ENCODE measurements at regions not wholly inside any gene's neighbourhood (a gene's known extent, or its start where the extent isn't known, plus 50 kb on each side); places are given as distances from the start of the nearest gene placed in this dataset.

DNA sequence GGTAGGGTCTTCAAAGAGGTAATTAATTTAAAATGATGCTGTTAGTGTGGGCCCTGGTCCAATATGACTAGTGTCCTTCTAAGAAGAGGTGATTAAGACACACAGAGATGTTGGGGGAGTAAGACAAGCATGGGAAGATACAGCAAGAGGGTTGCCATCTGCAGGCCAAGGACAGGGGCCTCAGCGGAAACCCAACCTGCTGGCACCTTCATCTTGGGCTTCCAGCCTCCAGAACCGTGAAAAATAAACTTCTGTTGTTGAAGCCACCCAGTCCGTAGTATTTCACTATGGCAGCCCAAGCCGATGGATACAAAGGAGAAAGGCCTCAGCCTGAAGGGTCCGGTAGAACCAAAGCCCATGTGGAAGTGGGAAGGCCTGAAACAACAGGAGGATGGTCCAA, 161.7 kb upstream of the UBE2E1 start:
- Mint-ChIP-seq H3K4me1 (peaks cover 22% of the 10 kb centered on the region), H3K4me3 (no peak overlapping the region), H3K9me3 (no peaks in the 10 kb centered on the region), H3K27me3 (ENCODE audit: low read depth) (no peaks in the 10 kb centered on the region), H3K27ac (no peak overlapping the region), H3K36me3 (ENCODE audit: low read depth) (no peaks in the 10 kb centered on the region)
- TF ChIP-seq, protein P1, sequence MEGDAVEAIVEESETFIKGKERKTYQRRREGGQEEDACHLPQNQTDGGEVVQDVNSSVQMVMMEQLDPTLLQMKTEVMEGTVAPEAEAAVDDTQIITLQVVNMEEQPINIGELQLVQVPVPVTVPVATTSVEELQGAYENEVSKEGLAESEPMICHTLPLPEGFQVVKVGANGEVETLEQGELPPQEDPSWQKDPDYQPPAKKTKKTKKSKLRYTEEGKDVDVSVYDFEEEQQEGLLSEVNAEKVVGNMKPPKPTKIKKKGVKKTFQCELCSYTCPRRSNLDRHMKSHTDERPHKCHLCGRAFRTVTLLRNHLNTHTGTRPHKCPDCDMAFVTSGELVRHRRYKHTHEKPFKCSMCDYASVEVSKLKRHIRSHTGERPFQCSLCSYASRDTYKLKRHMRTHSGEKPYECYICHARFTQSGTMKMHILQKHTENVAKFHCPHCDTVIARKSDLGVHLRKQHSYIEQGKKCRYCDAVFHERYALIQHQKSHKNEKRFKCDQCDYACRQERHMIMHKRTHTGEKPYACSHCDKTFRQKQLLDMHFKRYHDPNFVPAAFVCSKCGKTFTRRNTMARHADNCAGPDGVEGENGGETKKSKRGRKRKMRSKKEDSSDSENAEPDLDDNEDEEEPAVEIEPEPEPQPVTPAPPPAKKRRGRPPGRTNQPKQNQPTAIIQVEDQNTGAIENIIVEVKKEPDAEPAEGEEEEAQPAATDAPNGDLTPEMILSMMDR (IDR thresholded peaks at IDR 0.05; ENCODE audit: unreplicated experiment in 3 of 3): no peak

DNA sequence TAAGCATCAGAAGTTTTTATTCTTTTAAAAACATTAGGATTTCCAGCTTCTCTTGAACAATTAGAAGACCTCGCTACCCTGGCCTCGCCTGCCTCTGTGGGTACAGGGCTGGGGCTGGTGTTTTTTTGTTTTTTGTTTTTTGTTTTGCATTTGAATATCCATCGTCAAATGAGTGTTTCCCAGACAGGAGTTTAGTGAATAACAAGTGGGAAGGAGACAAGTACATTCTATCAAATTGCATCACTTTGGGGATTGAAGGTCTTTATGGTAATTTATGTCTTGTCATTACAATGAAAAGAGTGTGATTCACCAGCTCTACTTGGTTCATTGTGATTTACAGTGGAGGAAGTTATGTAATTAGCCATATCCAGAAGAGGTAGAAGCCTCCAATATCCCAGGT, 161.1 kb upstream of the UBE2E1 start:
- Mint-ChIP-seq H3K4me3 (no peak overlapping the region), H3K36me3 (ENCODE audit: low read depth) (no peaks in the 10 kb centered on the region), H3K27me3 (ENCODE audit: low read depth) (no peaks in the 10 kb centered on the region), H3K27ac (no peak overlapping the region), H3K4me1 (peaks cover 28% of the 10 kb centered on the region), H3K9me3 (no peaks in the 10 kb centered on the region)
- TF ChIP-seq, protein P1 (IDR thresholded peaks at IDR 0.05; ENCODE audit: unreplicated experiment in 3 of 3): no peak

DNA sequence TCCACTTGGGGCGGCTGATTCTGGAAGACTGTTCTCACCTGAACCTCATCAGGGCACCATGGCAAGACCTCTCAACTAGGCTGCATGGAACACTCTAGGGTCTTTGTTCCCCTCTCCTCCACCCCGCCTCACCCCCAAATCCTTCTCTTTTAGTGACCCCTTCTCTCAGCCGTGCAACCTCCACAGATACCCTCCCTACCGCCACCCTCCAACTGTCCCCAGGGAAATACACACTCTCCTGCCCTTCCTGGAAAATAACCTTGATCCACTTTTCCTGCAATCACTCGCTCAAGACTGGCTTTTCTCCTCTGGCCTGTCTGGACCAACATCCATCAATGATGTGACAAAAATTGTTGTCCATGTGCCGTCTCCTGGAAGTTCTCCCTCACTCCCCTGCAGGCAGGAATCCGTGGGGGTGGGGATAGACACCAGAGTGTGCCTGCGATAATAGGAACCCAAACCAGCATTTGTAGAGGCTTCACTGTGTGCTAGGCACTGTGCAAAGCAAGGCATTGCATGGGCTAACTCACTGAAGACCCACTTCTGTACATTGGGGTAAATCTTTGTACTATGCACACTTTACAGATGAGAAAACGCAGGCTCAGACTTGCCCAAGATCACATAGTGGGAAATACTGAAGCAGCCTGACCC, 160.1 kb upstream of the UBE2E1 start:
- H3K4me1 Mint-ChIP-seq: peaks cover 34% of the 10 kb centered on the region
- H3K27me3 Mint-ChIP-seq (ENCODE audit: low read depth): peaks cover 2% of the 10 kb centered on the region
- peak overlapping the region in 2 of 3 experiments; percentile 2 to 8 for H3K27ac Mint-ChIP-seq
- no peaks in the 10 kb centered on the region for H3K9me3 Mint-ChIP-seq
- TF ChIP-seq, protein P1 (IDR thresholded peaks at IDR 0.05; ENCODE audit: unreplicated experiment in 3 of 3): no peak
- no peaks in the 10 kb centered on the region for H3K36me3 Mint-ChIP-seq (ENCODE audit: low read depth)
- H3K4me3 Mint-ChIP-seq: no peak overlapping the region

DNA sequence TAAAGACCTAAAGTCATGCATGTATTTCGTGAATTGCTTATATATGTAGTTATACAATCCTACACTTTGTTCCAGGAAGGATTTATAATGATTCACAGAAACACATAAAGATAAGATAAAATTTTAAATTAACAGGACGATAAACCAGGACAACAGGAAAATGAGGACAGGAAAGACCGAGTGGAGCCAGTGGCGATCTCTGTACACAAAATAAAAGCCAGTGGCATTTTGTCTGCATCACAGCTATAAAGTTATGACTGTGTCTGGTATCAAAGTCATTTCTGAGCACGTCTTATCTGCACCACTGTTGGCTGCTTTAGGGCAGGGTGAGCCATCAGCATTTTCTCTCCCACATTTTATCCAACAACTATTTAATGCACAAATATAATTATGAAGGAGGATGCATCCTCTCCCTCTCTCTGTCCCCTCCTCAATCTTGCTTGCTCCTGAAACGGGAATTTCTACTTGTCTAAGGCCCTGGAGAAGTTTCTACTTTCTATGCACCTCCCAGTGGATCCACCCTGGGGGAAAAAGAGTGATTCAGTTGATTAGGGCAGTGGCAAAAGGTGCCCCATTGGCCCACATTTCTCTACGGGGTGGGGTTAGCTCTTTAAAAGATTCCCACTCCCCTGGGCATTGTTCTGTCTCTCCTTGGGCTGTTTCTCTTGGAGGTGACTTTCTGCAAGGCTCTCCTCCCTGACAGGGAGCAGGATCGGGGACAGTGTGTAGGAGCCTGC, 159.4 kb upstream of the UBE2E1 start:
- H3K36me3 Mint-ChIP-seq (ENCODE audit: low read depth): no peaks in the 10 kb centered on the region
- no peak overlapping the region for H3K27ac Mint-ChIP-seq
- peaks cover 4% of the 10 kb centered on the region for H3K27me3 Mint-ChIP-seq (ENCODE audit: low read depth)
- H3K4me1 Mint-ChIP-seq: peaks cover 34% of the 10 kb centered on the region
- no peaks in the 10 kb centered on the region for H3K9me3 Mint-ChIP-seq
- no peak overlapping the region for H3K4me3 Mint-ChIP-seq
- TF ChIP-seq, protein P1 (IDR thresholded peaks at IDR 0.05; ENCODE audit: unreplicated experiment in 3 of 3): no peak

DNA sequence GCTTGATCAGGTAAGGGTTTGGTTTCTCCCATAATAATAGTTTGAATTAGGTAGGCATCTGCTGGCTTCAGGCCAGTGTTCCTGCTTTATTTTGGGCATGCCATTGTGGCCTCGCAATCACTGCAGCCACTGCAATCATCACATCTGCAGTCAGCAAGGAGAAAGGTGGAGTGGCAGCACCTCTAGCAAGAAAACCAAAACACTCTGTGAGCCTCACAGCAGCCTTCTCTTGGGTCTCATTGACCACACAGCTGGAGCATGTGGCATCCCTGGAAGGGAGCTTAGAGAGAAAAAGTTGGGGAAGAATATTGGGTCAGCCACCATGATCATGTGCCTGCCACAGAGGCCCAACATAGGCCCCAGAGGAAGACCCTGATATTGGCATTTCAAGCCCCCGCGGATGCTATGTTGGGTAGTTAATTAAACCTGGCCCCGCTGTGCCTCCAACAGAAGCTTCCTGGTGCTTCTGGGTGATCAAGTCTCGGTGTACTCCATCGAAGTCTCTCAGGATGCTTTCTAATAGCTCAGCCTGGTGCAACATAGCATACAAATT, 158.0 kb upstream of the UBE2E1 start:
- Mint-ChIP-seq H3K4me3 (no peak overlapping the region), H3K27ac (no peak overlapping the region), H3K36me3 (ENCODE audit: low read depth) (no peaks in the 10 kb centered on the region), H3K9me3 (no peaks in the 10 kb centered on the region), H3K27me3 (ENCODE audit: low read depth) (peaks cover 4% of the 10 kb centered on the region), H3K4me1 (peaks cover 34% of the 10 kb centered on the region)
- TF ChIP-seq, protein P1 (IDR thresholded peaks at IDR 0.05; ENCODE audit: unreplicated experiment in 3 of 3): no peak
